Astrocyte (in vitro differentiated cells and primary cell): ENCODE measurements at regions not wholly inside any gene's neighbourhood (a gene's known extent, or its start where the extent isn't known, plus 50 kb on each side); places are given as distances from the start of the nearest gene placed in this dataset.

Experiments used
- CTCF ChIP-seq: IDR thresholded peaks from 2 replicates; pipeline ENCODE4 v1.5.1; 2011; ENCODE audit warnings: low read depth, mild to moderate bottlenecking, inconsistent platforms, low read length, moderate library complexity; ENCODE audit not compliant: insufficient read depth
- EZH2 ChIP-seq: IDR thresholded peaks from 2 replicates; pipeline ENCODE4 v1.6.1; 2012; ENCODE audit warnings: mild to moderate bottlenecking, low read length, inconsistent platforms; ENCODE audit not compliant: insufficient read depth

GRCh38 chr2:23069923-23070322 is 315.1 kb upstream of the KLHL29 start:
- TF ChIP-seq CTCF: no peak
- no peak for TF ChIP-seq EZH2
